ENCODE measurements at regions not wholly inside any gene's neighbourhood (a gene's known extent, or its start where the extent isn't known, plus 50 kb on each side); places are given as distances from the start of the nearest gene placed in this dataset.

- peak; percentile 8 for DNase-seq (ENCODE audit: low spot score)
- TF ChIP-seq EZH2phosphoT487 (IDR thresholded peaks at IDR 0.05; ENCODE audit: low read depth, severe bottlenecking, unreplicated experiment) (no peak), EZH2 (IDR thresholded peaks at IDR 0.05; ENCODE audit: borderline replicate concordance) (no peak), CTCF (IDR thresholded peaks at IDR 0.05; ENCODE audit: poor library complexity) (no peak)
- Histone ChIP-seq H3K4me3 (no peak overlapping the region), H3K27me3 (no peaks in the 10 kb centered on the region), H3K9me2 (replicated peaks; ENCODE audit: insufficient read depth) (no peaks in the 10 kb centered on the region), H3K79me2 (no peaks in the 10 kb centered on the region), H4K20me1 (ENCODE audit: insufficient read depth, poor library complexity, severe bottlenecking) (no peaks in the 10 kb centered on the region), H3K9me3 (ENCODE audit: low read depth) (no peaks in the 10 kb centered on the region), H3K4me2 (no peak overlapping the region), H3K4me1 (ENCODE audit: insufficient read depth) (no peaks in the 10 kb centered on the region), H3K27ac (no peak overlapping the region), H3K36me3 (replicated peaks; ENCODE audit: insufficient read depth, low read depth) (no peaks in the 10 kb centered on the region), H2AFZ (no peak overlapping the region)
- WGBS (ENCODE audit: low lambda C conversion rate, missing lambda C conversion rate): 76% methylated on average over 1 of the region's 1 CpG
These were observed 1916.7 kb downstream of the EFNA5 start for GRCh38 chr5:105754056-105754455.

GRCh38 chr5:105752801-105753200 is 1917.9 kb downstream of the EFNA5 start:
- Histone ChIP-seq H3K27me3 (no peaks in the 10 kb centered on the region), H3K9me3 (ENCODE audit: low read depth) (no peaks in the 10 kb centered on the region), H3K4me1 (ENCODE audit: insufficient read depth) (no peaks in the 10 kb centered on the region), H3K27ac (no peak overlapping the region), H4K20me1 (ENCODE audit: insufficient read depth, poor library complexity, severe bottlenecking) (no peaks in the 10 kb centered on the region), H3K4me2 (no peak overlapping the region), H3K79me2 (no peaks in the 10 kb centered on the region), H3K9me2 (replicated peaks; ENCODE audit: insufficient read depth) (no peaks in the 10 kb centered on the region), H3K4me3 (no peak overlapping the region), H3K36me3 (replicated peaks; ENCODE audit: insufficient read depth, low read depth) (no peaks in the 10 kb centered on the region), H2AFZ (no peak overlapping the region)
- TF ChIP-seq EZH2phosphoT487 (IDR thresholded peaks at IDR 0.05; ENCODE audit: low read depth, severe bottlenecking, unreplicated experiment): no peak
- no peak for TF ChIP-seq CTCF (IDR thresholded peaks at IDR 0.05; ENCODE audit: poor library complexity)
- TF ChIP-seq EZH2 (IDR thresholded peaks at IDR 0.05; ENCODE audit: borderline replicate concordance): no peak
- no peak for DNase-seq (ENCODE audit: low spot score)
- 97% methylated on average over 3 of the region's 3 CpGs for WGBS (ENCODE audit: low lambda C conversion rate, missing lambda C conversion rate)

- TF ChIP-seq EZH2 (IDR thresholded peaks at IDR 0.05; ENCODE audit: borderline replicate concordance) (no peak), CTCF (IDR thresholded peaks at IDR 0.05; ENCODE audit: poor library complexity) (no peak), EZH2phosphoT487 (IDR thresholded peaks at IDR 0.05; ENCODE audit: low read depth, severe bottlenecking, unreplicated experiment) (no peak)
- no peaks in the 10 kb centered on the region for H3K9me3 ChIP-seq (ENCODE audit: low read depth)
- H3K4me3 ChIP-seq: no peak overlapping the region
- H3K36me3 ChIP-seq (replicated peaks; ENCODE audit: insufficient read depth, low read depth): no peaks in the 10 kb centered on the region
- no peak overlapping the region for H2AFZ ChIP-seq
- H3K79me2 ChIP-seq: no peaks in the 10 kb centered on the region
- H3K4me2 ChIP-seq: no peak overlapping the region
- H4K20me1 ChIP-seq (ENCODE audit: insufficient read depth, poor library complexity, severe bottlenecking): no peaks in the 10 kb centered on the region
- no peak for DNase-seq (ENCODE audit: low spot score)
- no peaks in the 10 kb centered on the region for H3K27me3 ChIP-seq
- no peak overlapping the region for H3K27ac ChIP-seq
- no peaks in the 10 kb centered on the region for H3K9me2 ChIP-seq (replicated peaks; ENCODE audit: insufficient read depth)
- H3K4me1 ChIP-seq (ENCODE audit: insufficient read depth): no peaks in the 10 kb centered on the region
These were observed 1918.8 kb downstream of the EFNA5 start for GRCh38 chr5:105751908-105752307.

- H3K79me2 ChIP-seq: no peaks in the 10 kb centered on the region
- no peak for TF ChIP-seq EZH2 (IDR thresholded peaks at IDR 0.05; ENCODE audit: borderline replicate concordance)
- TF ChIP-seq EZH2phosphoT487 (IDR thresholded peaks at IDR 0.05; ENCODE audit: low read depth, severe bottlenecking, unreplicated experiment): no peak
- no peak for TF ChIP-seq CTCF (IDR thresholded peaks at IDR 0.05; ENCODE audit: poor library complexity)
- no peaks in the 10 kb centered on the region for H3K9me3 ChIP-seq (ENCODE audit: low read depth)
- DNase-seq (ENCODE audit: low spot score): no peak
- no peaks in the 10 kb centered on the region for H3K4me1 ChIP-seq (ENCODE audit: insufficient read depth)
- H3K4me3 ChIP-seq: no peak overlapping the region
- no peak overlapping the region for H2AFZ ChIP-seq
- no peaks in the 10 kb centered on the region for H3K36me3 ChIP-seq (replicated peaks; ENCODE audit: insufficient read depth, low read depth)
- H3K27me3 ChIP-seq: no peaks in the 10 kb centered on the region
- no peaks in the 10 kb centered on the region for H3K9me2 ChIP-seq (replicated peaks; ENCODE audit: insufficient read depth)
- H3K4me2 ChIP-seq: no peak overlapping the region
- no peaks in the 10 kb centered on the region for H4K20me1 ChIP-seq (ENCODE audit: insufficient read depth, poor library complexity, severe bottlenecking)
- no peak overlapping the region for H3K27ac ChIP-seq
These were observed 1925.6 kb downstream of the EFNA5 start for GRCh38 chr5:105745111-105745510.
